T47D (cell line): ENCODE measurements at regions not wholly inside any gene's neighbourhood (a gene's known extent, or its start where the extent isn't known, plus 50 kb on each side); places are given as distances from the start of the nearest gene placed in this dataset.
"Not testable (repeated sequence)": the region's sequence is repeated elsewhere in the genome, so short reads cannot be mapped to it uniquely, and the experiment has no call there.

Experiments
- DNase-seq, 2 experiments: peaks; one replicate each; pipeline versions ENCODE4 v3.0.0 to v3.0.0-alpha.2; 2011 to 2012; ENCODE audit warnings: low read depth in 1 of 2, low spot score in 1 of 2
- JUND ChIP-seq: IDR thresholded peaks from 2 replicates; pipeline ENCODE4 v1.6.1; 2012; ENCODE audit warnings: low read depth
- in situ Hi-C: cut with HindIII; loops from 2 replicates; pipeline ENCODE4 v1.10.0; 2016; ENCODE audit warnings: low sequenced_read_pairs, low pct_unique_long_range_greater_than_20kb

- TF ChIP-seq JUND, result no peak
- in situ Hi-C loops, result no loop called here
- DNase-seq, result no peak
Observed at GRCh38 chr12:9335867-9336266, 127.7 kb upstream of the PZP start.

GRCh38 chr12:9334964-9335363 lies 126.8 kb upstream of the PZP start:
- DNase-seq, result no peak
- no peak for TF ChIP-seq JUND
- in situ Hi-C loops, result no loop called here

GRCh38 chr12:9334041-9334692 lies 126.0 kb upstream of the PZP start:
- DNase-seq, result no peak
- in situ Hi-C loops, result no loop called here
- no peak for TF ChIP-seq JUND

GRCh38 chr12:9333161-9333560 lies 125.0 kb upstream of the PZP start:
- TF ChIP-seq JUND, result no peak
- DNase-seq, result no peak
- in situ Hi-C loops, result no loop called here

GRCh38 chr12:9332564-9332963 lies 124.4 kb upstream of the PZP start:
- no peak for DNase-seq
- in situ Hi-C loops, result no loop called here
- TF ChIP-seq JUND, result no peak

- in situ Hi-C loops, result no loop called here
- DNase-seq, result peak in 1 of 2 experiments; percentile 40
- TF ChIP-seq JUND, result no peak
Observed at GRCh38 chr12:9331218-9331626, 123.0 kb upstream of the PZP start.

GRCh38 chr12:9329019-9329418 lies 120.8 kb upstream of the PZP start:
- in situ Hi-C loops, result no loop called here
- no peak for TF ChIP-seq JUND
- no peak for DNase-seq

GRCh38 chr12:9328065-9328464 lies 119.9 kb upstream of the PZP start:
- DNase-seq, result no peak
- no peak for TF ChIP-seq JUND
- in situ Hi-C loops, result no loop called here

- no peak for TF ChIP-seq JUND
- in situ Hi-C loops, result no loop called here
- no peak for DNase-seq
Observed at GRCh38 chr12:9327320-9327719, 119.1 kb upstream of the PZP start.

GRCh38 chr12:9326849-9327248 lies 118.7 kb upstream of the PZP start:
- DNase-seq, in situ Hi-C loops: not testable (repeated sequence)

- TF ChIP-seq JUND, result no peak
- in situ Hi-C loops, result no loop called here
Observed at GRCh38 chr12:9326085-9326484, 117.9 kb upstream of the PZP start.

GRCh38 chr12:9325471-9325870 lies 117.3 kb upstream of the PZP start:
- TF ChIP-seq JUND, result no peak
- no peak for DNase-seq
- in situ Hi-C loops, result no loop called here

More at GRCh38 chr12:9326085-9326484, 117.9 kb upstream of the PZP start:
- no peak for DNase-seq

- no peak for TF ChIP-seq JUND
- in situ Hi-C loops, result no loop called here
- DNase-seq, result no peak
Observed at GRCh38 chr12:9324782-9325181, 116.6 kb upstream of the PZP start.

- in situ Hi-C loops, result no loop called here
- DNase-seq, result no peak
- TF ChIP-seq JUND, result no peak
Observed at GRCh38 chr12:9323144-9323681, 115.0 kb upstream of the PZP start.
